ENCODE measurements at regions not wholly inside any gene's neighbourhood (a gene's known extent, or its start where the extent isn't known, plus 50 kb on each side); places are given as distances from the start of the nearest gene placed in this dataset.
"Not testable (repeated sequence)": the region's sequence is repeated elsewhere in the genome, so short reads cannot be mapped to it uniquely, and the experiment has no call there.

DNA sequence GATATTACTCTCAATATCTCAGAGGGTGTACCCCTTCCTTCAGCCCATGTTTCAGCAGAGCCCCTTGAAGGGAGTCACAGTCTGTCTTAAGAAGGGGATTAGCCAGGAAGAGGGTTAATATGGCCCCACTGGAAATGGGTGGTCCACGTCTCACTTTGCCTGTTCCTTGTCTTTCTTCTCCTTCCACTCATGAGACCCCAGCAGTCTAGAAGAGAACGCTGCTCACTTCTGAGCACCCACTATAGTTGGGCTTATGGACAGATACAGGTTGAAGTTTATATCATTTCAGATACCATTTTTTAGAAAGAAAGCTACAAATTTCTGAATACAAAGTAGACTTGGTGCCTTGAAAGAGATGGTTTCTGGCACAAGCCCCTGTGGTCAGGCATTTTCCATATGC lies 139.3 kb upstream of the API5 start:
- DNase-seq (ENCODE audit: low read depth in 2 of 2): no peak
- Histone ChIP-seq H3K27me3 (ENCODE audit: control insufficient read depth, insufficient read depth, low read length) (no peaks in the 10 kb centered on the region), H3K4me2 (ENCODE audit: extremely low read depth, insufficient read depth, low read length) (no peak overlapping the region), H3K4me1 (ENCODE audit: control insufficient read depth, extremely low read depth, insufficient read depth, low read length) (no peaks in the 10 kb centered on the region), H3K27ac (ENCODE audit: insufficient read depth, low read length) (no peak overlapping the region), H3K9me3 (ENCODE audit: control insufficient read depth, insufficient read depth, low read depth, low read length) (no peaks in the 10 kb centered on the region), H3K79me2 (ENCODE audit: control insufficient read depth, insufficient read depth, low read length) (no peaks in the 10 kb centered on the region), H4K20me1 (ENCODE audit: control insufficient read depth, extremely low read depth, insufficient read depth, low read length) (no peaks in the 10 kb centered on the region), H3K9ac (ENCODE audit: insufficient read depth, low read length) (no peak overlapping the region), H2AFZ (ENCODE audit: low read length) (no peak overlapping the region), H3K4me3 (replicated peaks in 1 of 4; ENCODE audit: control extremely low read depth in 1 of 4, insufficient read depth in 1 of 4, low read depth in 3 of 4, low read length in 4 of 4) (no peak overlapping the region), H3K36me3 (ENCODE audit: control insufficient read depth, insufficient read depth, low read length) (no peaks in the 10 kb centered on the region)
- no peak for TF ChIP-seq EZH2 (IDR thresholded peaks at IDR 0.05; ENCODE audit: low read length, missing control alignments)
- TF ChIP-seq, protein P1, sequence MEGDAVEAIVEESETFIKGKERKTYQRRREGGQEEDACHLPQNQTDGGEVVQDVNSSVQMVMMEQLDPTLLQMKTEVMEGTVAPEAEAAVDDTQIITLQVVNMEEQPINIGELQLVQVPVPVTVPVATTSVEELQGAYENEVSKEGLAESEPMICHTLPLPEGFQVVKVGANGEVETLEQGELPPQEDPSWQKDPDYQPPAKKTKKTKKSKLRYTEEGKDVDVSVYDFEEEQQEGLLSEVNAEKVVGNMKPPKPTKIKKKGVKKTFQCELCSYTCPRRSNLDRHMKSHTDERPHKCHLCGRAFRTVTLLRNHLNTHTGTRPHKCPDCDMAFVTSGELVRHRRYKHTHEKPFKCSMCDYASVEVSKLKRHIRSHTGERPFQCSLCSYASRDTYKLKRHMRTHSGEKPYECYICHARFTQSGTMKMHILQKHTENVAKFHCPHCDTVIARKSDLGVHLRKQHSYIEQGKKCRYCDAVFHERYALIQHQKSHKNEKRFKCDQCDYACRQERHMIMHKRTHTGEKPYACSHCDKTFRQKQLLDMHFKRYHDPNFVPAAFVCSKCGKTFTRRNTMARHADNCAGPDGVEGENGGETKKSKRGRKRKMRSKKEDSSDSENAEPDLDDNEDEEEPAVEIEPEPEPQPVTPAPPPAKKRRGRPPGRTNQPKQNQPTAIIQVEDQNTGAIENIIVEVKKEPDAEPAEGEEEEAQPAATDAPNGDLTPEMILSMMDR (conservative IDR thresholded peaks at IDR 0.05 in 1 of 2, IDR thresholded peaks at IDR 0.05 in 1 of 2; ENCODE audit: low read depth in 1 of 2, low read length in 2 of 2): no peak

DNA sequence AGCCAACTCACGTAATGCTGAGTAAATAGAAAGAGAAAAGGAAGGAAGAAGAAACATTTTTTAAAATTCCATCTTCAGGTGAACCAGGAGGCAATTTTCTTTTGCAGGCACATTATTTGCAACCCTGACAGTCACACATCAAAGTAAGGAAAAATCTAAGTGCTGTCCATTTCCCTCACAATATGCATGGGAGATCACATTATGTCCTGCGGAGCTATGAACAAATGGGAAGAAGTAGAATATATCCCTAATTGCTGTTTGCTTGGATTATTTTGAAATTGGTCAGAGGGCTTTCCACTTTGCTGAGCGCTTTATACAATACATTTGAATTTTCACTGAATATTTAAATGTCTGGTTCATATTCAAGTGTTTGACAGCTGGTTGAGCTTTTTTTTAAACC lies 133.8 kb upstream of the API5 start:
- no peaks in the 10 kb centered on the region for H3K79me2 ChIP-seq (ENCODE audit: control insufficient read depth, insufficient read depth, low read length)
- no peak overlapping the region for H3K4me2 ChIP-seq (ENCODE audit: extremely low read depth, insufficient read depth, low read length)
- H2AFZ ChIP-seq (ENCODE audit: low read length): no peak overlapping the region
- no peaks in the 10 kb centered on the region for H3K27me3 ChIP-seq (ENCODE audit: control insufficient read depth, insufficient read depth, low read length)
- H3K4me1 ChIP-seq (ENCODE audit: control insufficient read depth, extremely low read depth, insufficient read depth, low read length): no peaks in the 10 kb centered on the region
- H3K27ac ChIP-seq (ENCODE audit: insufficient read depth, low read length): no peak overlapping the region
- no peaks in the 10 kb centered on the region for H3K36me3 ChIP-seq (ENCODE audit: control insufficient read depth, insufficient read depth, low read length)
- no peak for DNase-seq (ENCODE audit: low read depth in 2 of 2)
- H4K20me1 ChIP-seq (ENCODE audit: control insufficient read depth, extremely low read depth, insufficient read depth, low read length): no peaks in the 10 kb centered on the region
- H3K9me3 ChIP-seq (ENCODE audit: control insufficient read depth, insufficient read depth, low read depth, low read length): no peaks in the 10 kb centered on the region
- H3K4me3 ChIP-seq (replicated peaks in 1 of 4; ENCODE audit: control extremely low read depth in 1 of 4, insufficient read depth in 1 of 4, low read depth in 3 of 4, low read length in 4 of 4): no peak overlapping the region
- H3K9ac ChIP-seq (ENCODE audit: insufficient read depth, low read length): no peak overlapping the region
- TF ChIP-seq, protein P1 (conservative IDR thresholded peaks at IDR 0.05 in 1 of 2, IDR thresholded peaks at IDR 0.05 in 1 of 2; ENCODE audit: low read depth in 1 of 2, low read length in 2 of 2): no peak
- no peak for TF ChIP-seq EZH2 (IDR thresholded peaks at IDR 0.05; ENCODE audit: low read length, missing control alignments)

DNA sequence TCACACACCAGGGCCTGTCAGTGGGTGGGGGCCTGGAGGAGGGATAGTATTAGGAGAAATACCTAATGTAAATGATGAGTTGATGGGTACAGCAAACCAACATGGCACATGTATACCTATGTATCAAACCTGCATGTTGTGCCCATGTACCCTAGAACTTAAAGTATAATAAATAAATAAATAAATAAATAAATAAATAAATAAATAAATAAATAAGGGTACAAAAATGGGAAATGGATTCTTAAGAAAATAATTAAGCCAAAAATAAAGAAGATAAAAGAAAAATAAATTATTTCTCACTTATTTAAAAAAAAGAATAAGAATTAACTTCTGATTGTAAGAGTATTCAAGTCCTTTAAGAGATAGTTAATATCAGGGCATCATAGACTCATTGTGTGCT lies 117.3 kb upstream of the API5 start:
- H2AFZ ChIP-seq (ENCODE audit: low read length); H3K9ac ChIP-seq (ENCODE audit: insufficient read depth, low read length); H4K20me1 ChIP-seq (ENCODE audit: control insufficient read depth, extremely low read depth, insufficient read depth, low read length); H3K27ac ChIP-seq (ENCODE audit: insufficient read depth, low read length); H3K9me3 ChIP-seq (ENCODE audit: control insufficient read depth, insufficient read depth, low read depth, low read length); H3K27me3 ChIP-seq (ENCODE audit: control insufficient read depth, insufficient read depth, low read length); H3K4me3 ChIP-seq (replicated peaks in 1 of 4; ENCODE audit: control extremely low read depth in 1 of 4, insufficient read depth in 1 of 4, low read depth in 3 of 4, low read length in 4 of 4); DNase-seq (ENCODE audit: low read depth in 2 of 2); H3K36me3 ChIP-seq (ENCODE audit: control insufficient read depth, insufficient read depth, low read length); H3K79me2 ChIP-seq (ENCODE audit: control insufficient read depth, insufficient read depth, low read length); H3K4me1 ChIP-seq (ENCODE audit: control insufficient read depth, extremely low read depth, insufficient read depth, low read length); H3K4me2 ChIP-seq (ENCODE audit: extremely low read depth, insufficient read depth, low read length): not testable (repeated sequence)

DNA sequence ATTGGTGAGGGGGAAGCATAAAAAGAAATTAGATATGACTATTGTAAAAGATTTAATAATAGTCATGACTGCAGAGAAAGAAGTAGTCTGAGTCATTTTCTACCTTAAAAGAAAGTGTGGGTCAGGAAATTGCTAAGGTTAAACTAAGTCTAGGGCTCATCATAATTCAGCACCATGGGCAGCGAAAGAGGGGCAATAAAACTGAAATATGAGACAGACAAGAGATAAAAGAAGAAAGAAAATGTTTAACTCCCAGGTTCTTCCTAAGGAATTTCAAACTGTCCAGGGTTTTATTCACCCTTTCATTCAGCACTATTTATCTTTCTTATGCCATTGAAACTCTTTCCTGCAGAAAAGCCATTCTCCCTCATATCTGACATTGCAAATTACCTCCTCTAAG lies 114.4 kb upstream of the API5 start:
- no peaks in the 10 kb centered on the region for H3K9me3 ChIP-seq (ENCODE audit: control insufficient read depth, insufficient read depth, low read depth, low read length)
- no peaks in the 10 kb centered on the region for H3K4me1 ChIP-seq (ENCODE audit: control insufficient read depth, extremely low read depth, insufficient read depth, low read length)
- no peaks in the 10 kb centered on the region for H3K27me3 ChIP-seq (ENCODE audit: control insufficient read depth, insufficient read depth, low read length)
- H3K4me3 ChIP-seq (replicated peaks in 1 of 4; ENCODE audit: control extremely low read depth in 1 of 4, insufficient read depth in 1 of 4, low read depth in 3 of 4, low read length in 4 of 4): no peak overlapping the region
- no peak overlapping the region for H3K27ac ChIP-seq (ENCODE audit: insufficient read depth, low read length)
- no peaks in the 10 kb centered on the region for H3K36me3 ChIP-seq (ENCODE audit: control insufficient read depth, insufficient read depth, low read length)
- TF ChIP-seq, protein P1 (conservative IDR thresholded peaks at IDR 0.05 in 1 of 2, IDR thresholded peaks at IDR 0.05 in 1 of 2; ENCODE audit: low read depth in 1 of 2, low read length in 2 of 2): no peak
- TF ChIP-seq EZH2 (IDR thresholded peaks at IDR 0.05; ENCODE audit: low read length, missing control alignments): no peak
- H2AFZ ChIP-seq (ENCODE audit: low read length): no peak overlapping the region
- H3K79me2 ChIP-seq (ENCODE audit: control insufficient read depth, insufficient read depth, low read length): no peaks in the 10 kb centered on the region
- no peak overlapping the region for H3K4me2 ChIP-seq (ENCODE audit: extremely low read depth, insufficient read depth, low read length)
- no peak overlapping the region for H3K9ac ChIP-seq (ENCODE audit: insufficient read depth, low read length)
- DNase-seq (ENCODE audit: low read depth in 2 of 2): no peak
- H4K20me1 ChIP-seq (ENCODE audit: control insufficient read depth, extremely low read depth, insufficient read depth, low read length): no peaks in the 10 kb centered on the region
